ENCODE measurements at regions not wholly inside any gene's neighbourhood (a gene's known extent, or its start where the extent isn't known, plus 50 kb on each side); places are given as distances from the start of the nearest gene placed in this dataset.

DNA sequence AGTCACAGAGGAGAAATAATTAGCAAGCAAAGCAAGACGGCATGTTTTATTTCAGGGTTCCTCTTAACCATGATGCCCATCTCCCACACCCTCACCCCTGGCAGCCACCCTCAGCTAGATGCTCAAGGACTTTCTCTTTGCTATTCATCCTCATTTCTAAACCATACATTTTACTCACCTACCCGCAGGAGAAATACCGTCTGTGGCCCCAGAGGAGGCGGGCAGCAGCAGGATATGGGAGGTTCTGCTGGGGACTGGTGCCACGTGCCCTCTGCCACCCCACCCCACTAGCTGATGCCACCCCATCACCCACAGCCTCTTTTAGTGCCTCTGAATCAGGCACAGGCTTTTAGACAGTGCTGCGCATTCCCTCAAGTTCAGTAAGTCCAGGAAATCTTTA lies 168.7 kb upstream of the ITGB1 start:
- peak; percentile 85 for DNase-seq

DNA sequence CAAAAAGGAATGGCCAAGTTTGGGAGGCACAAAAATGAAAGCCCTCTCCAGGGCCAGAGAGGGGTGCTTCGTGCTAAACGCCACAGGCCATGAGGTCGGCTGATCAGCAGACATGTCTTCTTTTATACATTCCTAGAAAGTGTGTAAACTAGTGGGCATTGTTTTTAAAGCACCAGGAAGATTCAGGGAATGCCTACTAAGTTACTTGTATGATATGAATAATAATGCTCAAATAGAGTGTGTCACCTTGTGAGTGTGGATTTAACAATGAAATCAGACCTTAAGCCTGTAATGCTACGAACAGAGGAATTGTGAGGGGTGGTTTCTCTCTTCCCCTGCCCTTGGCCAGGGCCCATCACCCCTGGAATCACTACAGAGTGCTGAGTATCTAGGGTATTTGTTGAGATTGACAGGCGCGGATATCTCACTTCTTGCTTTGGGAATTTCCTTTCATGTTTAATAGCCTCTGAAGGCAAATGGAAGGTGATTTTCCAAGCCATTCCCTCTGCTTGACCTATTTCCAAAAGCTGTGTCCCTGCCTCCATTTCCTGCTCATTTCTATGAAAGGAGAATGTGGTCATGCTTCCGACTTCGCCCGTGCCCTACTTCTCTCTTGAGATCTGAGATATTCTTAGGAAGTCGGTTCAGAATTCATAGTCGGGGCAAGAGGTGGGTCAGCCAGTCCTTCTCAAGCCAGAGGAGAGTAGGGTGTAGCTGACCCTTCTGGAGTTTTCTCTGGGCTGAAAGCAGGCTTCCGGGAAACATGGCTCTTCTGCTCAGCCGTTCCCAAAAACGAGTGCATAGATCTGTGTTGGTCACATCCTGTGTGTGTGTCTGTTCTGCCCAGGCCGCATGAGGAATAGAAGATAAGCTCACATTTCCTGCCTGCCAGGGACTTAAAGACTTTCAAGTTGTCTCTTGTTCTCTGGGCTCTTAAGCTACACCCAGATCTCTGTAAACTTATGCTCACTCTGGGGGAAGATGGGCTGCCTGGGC lies 167.8 kb upstream of the ITGB1 start:
- DNase-seq, result peak; percentile 81

DNA sequence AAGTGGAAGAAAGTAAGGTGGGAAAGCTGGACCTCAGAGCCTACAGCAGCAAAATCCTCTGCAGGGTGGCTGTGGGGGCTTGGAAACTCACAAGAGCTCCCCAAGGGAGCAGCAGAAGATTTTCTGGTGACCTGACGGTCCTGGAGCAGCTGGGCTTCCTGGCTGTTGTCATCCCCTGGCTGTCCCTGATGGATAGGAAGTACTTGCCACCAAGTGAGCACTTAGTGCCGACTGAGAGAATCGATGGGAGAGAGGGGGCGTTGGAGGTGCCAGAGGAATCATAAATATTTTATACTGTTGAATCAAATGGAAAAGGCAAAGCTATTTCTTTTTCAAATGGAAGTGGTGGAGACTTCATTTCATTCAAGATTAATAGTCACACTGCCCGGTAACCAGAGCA lies 167.1 kb upstream of the ITGB1 start:
- no peak for DNase-seq

DNA sequence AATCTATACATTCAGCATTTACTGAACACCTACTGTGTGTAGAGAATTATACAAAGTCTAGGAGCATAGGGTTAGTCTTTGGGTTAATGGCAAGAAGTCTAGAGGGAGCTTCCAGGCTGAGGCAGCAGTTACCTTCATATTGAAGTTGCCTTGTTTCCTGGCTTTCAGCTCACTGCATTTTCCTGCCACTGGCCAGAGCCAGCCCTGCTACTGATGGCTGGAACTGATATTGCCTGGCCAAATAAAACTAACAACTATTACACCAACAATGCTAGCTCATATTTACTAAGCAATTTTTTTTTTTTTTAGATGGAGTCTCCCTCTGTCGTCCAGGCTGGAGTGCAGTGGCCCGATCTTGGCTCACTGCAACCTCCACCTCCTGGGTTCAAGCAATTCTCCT lies 165.7 kb upstream of the ITGB1 start:
- DNase-seq, result no peak

DNA sequence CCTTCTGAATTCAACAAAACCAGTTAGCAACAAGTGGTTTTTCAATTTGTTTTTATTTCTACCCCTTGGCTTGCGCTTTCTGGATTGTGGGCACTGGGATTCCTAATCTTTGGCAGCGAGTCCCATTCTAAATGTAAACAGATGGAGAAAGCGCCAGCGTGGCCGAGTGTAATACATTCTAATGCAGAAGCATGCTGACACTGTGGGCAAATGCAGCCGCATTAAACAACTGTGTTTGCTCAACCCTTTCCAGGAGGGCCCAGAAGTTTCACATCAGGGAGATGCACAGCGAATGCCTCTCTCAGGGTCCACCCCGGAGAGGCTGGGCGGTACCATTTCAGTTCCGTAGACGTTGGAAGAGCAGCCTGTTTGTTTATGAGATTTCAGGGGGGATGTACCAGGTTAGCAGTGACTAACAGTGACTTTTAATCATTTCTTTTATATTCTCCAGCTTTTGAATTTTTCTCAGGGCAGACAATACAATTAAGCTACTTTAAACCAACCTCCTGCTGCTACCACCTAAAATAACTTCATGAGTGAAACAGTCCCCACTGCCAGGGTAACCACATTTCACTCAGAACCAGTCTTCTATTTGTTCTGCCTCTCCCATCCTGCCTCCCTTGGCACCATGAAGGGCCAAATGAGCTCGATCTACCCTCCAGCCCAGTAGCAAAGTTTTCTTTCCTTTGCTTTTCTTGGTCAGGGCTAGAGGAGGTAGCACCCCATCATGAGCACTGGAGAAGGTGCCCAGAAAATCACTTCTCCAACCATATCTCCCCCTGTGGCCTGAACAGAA lies 164.2 kb upstream of the ITGB1 start:
- no peak for DNase-seq

DNA sequence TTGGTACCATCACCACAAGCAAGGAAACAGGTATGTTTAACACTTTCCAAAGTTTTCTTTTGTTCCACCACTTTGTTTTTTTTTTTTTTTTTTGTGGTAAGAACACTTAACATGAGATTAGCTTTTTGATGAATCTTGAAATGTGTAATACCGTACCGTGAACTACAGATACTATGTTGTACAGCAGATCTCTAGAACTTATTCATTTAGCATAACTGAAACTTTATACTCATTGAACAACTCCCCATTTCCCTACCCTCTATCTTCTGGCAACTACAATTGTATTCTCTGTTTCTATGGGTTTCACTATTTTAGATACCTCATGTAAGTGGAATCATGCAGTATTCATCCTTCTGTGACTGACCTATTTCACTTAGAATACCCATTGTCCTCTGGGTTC lies 162.7 kb upstream of the ITGB1 start:
- DNase-seq, result peak; percentile 86

DNA sequence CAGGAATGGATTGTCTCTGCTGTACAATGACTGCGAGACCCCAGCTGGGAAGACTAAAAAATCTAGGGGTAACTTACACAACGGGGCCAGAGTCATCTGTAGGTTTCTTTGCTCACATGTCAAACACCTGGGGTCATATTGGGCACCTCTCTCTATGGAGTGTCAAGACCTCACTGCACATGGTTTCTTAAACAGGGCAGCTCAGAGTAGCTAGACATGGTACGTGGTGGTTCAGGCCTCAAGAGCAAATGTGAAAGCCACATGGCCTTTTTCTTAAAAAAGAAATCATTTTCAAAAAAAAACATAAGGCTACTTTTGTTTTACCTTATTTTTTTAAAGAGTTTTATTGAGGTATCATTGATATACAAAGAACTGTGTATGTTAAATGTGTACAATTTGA lies 162.2 kb upstream of the ITGB1 start:
- no peak for DNase-seq

DNA sequence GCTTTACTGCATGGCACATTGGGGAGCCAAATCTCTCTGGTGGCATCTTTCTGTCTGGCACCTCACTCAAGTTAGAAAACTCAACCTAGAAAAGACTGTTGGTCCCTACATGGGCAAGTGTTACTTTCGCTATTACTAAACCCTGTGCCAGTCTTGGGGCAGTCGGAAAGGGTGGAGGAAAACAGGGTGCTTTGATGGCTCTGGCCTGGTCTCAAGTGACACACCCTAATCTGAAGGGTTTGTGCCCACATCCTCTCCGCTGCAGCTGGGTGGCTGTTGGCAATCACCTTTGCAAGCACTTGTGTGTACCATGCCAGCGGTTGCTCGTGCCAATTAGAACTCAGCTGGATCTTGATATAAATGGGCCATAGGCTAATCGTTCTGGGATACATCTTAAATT lies 159.8 kb upstream of the ITGB1 start:
- peak; percentile 96 for DNase-seq

DNA sequence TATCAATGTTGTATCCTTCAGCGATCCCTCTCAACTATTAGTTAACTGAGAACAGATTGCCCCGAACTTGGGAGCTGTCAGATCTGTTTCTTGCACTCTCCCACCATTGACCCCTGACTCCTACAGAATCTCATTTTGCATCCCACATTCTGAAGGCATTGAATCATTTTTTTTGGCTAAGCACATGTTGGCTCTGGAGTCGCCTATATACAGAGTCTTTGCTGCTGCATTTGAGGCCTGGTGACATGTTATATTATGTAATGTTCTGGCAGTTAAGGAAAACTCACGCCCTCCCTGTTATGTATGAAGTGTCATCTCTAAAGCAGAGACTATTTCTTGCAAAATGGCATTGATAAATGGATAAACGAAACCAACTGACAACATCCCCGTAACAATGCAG lies 159.2 kb upstream of the ITGB1 start:
- DNase-seq, result no peak

DNA sequence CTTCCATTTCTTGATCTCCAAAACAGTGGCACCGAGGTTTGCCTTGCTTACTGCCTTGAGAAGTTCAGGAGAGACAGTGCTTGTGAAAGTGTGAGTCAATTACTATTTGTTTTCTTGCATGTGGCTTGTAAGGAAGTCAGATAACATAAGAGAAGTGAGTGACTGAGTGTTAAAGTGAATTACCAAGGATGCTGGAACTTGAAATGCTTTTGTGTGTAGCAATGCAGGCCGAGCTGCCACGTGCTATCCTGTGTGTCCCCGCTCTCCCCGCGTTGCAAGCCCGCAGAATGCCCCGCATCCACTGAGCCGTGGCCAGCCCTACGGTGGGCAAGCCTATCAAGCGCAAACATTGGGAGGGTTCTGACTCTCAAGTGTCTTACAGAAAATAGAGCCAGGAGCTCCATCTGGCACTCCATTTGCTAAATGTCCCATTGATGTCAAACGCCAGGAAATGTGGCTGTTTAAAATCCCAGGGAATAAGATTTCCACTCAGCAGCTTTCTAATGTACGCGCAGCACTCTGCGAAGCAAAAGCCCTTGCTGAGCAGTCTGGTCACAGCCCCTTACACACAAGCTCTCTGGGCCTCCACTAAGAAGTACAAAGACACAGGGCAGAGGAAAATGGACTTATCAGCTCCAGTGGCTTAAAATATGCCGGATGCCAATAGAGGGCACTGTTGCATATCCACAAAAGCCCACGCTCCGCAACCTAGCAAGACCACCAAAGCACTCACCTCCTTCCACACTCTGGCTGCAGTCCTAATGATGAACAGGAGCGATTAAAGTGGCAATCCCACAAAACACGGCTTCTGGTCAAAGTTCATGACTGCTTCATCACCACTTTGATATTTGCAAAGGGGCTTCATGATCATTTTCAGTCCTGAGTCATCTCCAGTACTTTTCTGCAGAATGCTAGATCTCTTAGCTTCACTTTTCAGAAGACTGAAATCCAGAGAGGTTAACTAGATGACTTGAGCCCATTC lies 158.0 kb upstream of the ITGB1 start:
- DNase-seq, result peak; percentile 78

DNA sequence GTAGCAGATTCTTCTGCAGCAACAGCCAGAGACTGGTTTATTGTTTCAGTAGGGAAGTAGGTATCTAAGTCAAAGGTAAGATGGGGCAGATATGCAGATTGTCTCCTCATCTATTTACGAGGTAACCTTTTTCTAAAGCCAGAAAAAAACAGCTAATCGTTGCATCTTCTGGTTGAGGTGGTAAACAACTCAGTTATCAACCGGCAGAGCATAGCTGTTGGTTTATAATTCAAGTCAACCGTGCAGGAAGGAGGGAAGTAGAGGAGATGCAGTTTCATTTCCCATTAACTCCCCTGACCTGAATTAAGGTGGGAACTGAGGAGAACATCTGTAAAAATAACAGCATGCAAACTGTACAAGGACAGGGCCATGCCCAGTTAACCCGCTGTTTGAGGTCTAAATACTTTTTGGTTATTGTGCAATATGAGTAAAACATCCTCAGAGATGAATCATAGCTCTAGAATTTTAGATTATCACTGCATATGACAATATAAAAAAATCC lies 156.5 kb upstream of the ITGB1 start:
- peak; percentile 69 for DNase-seq

DNA sequence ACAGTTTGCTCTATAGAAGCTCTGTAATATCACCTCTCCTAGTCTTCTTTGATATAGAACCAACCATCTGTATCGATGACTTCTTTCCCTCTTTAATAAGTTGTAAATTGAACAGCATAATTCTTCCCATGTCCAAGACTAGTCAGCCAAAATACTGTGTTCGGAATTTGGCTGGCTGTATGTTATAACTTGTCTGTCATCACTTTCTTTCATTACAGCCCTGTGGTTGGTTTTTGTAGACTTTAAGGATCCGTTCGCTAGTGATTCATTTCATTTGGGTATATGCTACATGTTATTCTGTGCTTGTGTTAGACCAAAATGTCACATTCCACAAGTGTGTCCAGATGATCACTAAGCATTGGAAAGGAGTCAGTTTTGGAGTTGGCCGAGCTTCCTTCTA lies 155.4 kb upstream of the ITGB1 start:
- no peak for DNase-seq

DNA sequence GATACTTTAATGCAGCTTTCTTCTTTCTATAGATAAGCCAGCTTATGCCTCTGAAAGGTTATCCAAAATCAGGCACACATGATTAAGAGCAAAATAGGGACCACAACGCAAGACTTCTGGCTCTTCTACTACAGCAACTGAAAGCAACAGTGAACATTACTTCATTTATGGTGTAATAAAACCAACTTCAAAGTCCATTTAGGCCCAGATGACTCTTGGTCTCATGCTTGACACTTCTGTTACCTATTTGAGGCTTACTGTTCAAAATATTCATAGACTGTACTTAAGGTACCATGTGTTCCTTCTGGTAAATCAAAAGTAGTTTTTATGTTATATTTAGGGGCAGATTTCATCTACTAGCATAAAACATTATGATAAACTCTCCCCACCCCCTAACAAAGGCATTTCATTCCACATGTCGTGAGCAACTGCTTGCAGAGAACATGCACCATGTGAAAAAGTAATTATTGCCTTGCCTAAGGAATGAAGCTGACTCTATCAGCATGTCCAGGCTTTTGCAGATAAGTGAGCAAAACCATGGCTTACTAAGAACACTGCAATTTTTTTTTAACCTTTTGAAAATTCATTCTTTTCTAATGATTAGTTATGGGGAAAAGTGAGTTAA lies 154.9 kb upstream of the ITGB1 start:
- DNase-seq, result no peak

DNA sequence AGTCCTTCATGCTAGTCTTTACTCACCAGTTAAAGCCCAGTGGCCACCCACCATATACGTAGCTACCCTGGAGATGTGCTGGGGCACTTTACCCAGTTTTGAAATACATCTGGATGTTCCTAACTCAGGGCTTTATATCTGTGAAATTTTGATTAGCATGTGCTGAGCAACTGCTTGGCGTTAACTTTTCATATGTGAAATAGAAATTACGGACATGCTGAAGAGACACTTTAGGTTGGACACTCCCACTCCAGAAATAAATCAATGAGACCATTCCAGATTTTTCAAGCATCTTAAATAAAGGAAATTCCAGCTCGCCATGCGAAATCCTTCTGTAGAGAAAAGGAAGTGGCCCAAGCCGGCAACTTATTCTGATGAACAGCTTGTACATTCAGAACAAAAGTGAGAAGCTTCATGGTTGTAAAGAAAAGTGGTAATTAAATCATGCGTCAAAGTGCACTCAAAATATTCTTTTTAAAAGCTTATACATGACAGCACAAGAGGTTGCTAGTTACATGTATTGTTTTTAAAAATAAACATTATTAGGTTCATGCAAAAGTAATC lies 153.5 kb upstream of the ITGB1 start:
- DNase-seq, result peak; percentile 63

DNA sequence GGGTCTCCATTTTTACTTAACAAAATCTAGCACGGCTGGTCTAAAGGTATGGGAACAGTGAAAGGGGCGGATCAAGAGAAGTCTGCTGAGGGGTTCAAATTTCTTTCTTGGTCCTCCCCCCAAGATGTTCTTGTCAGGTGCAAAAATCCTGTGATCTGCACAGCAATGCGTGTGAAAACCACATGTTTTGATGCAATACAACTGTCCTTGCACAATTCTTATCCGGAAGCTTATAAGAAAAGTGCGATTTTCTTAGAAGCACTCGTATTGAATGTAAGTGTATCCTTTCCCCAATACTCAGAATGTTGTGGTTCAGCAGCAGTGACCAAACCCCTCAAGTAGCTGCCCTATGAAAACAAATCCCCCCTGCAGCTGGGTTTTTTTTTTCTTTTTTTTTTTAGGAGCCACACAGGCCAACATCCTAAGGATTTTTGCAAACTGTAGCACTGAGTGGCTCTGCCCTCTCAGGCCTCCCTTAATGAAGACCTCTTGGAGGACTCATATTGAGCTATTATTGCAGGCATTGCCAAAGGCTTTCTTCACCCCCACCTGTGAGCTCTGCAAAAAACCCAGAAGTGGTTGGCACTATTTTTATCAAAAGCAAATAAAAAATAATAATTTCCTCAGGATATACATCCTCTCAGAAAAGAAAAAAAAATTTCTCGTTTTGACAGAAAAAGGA lies 151.9 kb upstream of the ITGB1 start:
- peak; percentile 74 for DNase-seq

DNA sequence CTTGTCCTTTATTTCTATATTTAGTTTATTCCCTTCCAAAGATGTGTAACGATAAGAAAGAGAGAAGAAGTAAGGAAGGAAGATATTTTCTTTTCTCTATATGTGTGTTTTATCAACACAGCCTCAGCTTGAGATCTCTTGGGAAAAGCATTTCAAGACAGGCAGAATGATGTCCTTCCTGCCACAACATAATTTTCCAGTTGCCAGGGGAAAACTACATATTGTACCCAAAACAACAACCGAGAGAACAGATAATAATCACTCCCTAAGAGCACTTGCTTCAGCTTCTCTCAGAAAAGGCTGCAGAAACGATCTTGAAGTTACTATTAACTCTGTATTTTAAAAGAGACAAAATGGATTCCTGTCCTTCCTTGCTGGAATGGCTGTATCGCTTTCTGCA lies 151.4 kb upstream of the ITGB1 start:
- DNase-seq, result no peak

DNA sequence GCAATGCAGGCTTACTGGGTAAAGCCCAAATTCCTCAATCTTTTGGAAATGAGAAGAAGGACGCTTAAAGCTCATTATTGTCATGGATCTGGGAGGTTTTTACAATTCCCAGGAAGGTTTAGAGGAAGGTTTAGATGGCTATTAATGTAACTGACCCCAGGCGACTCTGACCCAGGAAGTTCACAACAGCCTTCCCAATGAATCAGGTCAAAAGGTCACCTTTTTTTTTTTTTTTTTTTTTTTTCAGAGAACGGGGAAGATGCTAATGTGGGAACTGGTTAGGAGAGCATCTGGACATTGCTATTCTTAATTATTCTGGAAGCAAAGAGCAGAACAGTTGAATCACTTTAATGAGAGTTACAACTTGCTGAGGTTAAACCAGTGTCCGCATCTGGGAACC lies 149.9 kb upstream of the ITGB1 start:
- no peak for DNase-seq

DNA sequence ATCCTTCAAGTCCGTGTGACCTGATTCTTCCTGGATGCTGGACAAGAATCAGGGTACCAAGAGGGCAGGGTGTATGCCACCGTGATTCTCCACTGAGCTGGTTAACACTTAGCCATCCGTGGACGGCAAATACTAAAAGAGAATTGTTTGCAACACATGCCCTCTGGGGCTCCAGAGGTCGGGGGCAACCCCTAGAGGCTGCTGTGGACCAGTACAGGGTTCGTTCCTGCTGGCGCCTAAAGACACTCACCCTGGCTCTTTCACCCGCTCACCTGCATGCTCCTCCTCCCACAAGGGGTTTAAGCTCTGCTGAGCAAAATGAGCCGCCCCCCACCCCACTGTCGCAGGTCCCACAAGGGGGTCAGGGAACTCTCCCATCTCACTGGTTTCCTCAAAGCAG lies 148.7 kb upstream of the ITGB1 start:
- DNase-seq, result no peak

DNA sequence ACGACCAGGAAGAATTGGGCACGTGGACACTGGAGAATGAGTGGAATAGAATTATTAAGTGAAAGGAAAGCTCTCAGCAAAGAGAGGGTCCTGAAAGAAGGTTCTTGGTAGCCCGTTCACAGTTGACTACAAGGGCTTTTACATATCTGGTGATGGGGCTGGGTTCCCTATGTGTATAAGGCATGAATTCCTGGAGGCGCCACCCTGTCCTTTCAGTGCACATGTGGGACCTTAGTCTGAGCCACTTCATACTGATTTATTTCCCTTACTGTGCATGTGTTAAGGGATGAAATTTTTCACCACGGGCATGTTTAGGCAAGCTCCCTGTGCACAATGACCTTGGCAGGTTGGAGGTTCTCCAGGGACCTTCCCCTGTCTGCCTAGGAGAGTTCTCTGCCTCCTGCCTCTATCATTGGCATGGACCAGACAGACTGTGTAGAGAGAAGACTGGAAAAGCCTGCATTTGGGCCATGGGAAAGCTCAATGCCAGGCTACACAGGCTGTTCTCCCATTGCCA lies 145.9 kb upstream of the ITGB1 start:
- DNase-seq, result no peak

DNA sequence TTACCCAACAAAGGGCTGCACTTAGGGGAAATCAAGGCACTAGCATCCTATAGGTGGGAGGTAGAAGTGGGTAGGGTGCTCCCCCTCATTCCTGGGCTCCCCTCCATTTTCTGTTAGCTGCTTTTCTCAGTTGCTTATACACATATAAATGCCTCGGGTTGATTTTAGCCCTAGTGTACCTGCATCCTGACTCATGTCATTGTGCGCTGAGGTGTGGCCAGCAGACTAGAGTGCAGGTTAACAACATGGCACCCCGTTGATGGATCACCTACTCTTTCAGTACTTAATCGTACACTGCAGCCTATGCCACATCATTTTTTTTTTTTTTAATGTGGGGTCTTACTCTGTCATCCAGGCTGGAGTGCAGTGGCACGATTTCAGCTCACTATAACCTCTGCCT lies 144.0 kb upstream of the ITGB1 start:
- no peak for DNase-seq

DNA sequence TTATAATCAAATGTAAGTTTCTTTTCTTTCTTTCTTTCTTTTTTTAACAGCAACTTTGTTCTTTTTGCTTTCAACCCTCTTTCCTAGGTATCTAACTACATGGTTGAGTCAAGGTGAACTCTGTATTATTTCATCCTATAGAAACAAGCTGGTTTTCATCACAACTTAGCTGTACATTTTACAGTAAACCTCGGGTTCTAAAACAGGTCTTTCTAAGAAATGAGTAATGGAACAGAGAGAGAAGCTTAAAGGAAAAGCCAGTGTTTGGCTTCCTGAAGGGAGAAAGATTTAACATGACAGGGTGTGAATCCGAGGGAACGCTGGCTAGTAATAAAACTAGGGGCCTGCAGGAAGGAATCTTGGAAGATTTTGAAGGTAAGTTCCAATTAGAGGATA lies 143.4 kb upstream of the ITGB1 start:
- peak; percentile 61 for DNase-seq
